Neural cell (in vitro differentiated cells): ENCODE measurements at regions not wholly inside any gene's neighbourhood (a gene's known extent, or its start where the extent isn't known, plus 50 kb on each side); places are given as distances from the start of the nearest gene placed in this dataset.
"Not testable (repeated sequence)": the region's sequence is repeated elsewhere in the genome, so short reads cannot be mapped to it uniquely, and the experiment has no call there.

ENCODE experiments used
- H2AFZ ChIP-seq: fragments of 200-600, 300-800 bp; sonication (generic), shearing (Covaris generic); 2 replicates; pipeline ENCODE4 v1.6.0; 2014; ENCODE audit warnings: low read depth, mild to moderate bottlenecking, antibody characterized with exemption, low read length, moderate library complexity
- H3F3A ChIP-seq: fragments of 200-600 bp; shearing (Covaris generic); 2 replicates; pipeline ENCODE4 v1.6.1; 2016; ENCODE audit warnings: mild to moderate bottlenecking, moderate library complexity, mixed read lengths, antibody characterized with exemption, low read length; ENCODE audit not compliant: insufficient read depth, poor library complexity, severe bottlenecking
- H3K27ac ChIP-seq: fragments of 200-600, 300-800 bp; sonication (generic), shearing (Covaris generic); 2 replicates; pipeline ENCODE4 v1.5.1; 2014; ENCODE audit warnings: mild to moderate bottlenecking, low read length, moderate library complexity
- H3K27me3 ChIP-seq: fragments of 300-800, 200-600 bp; sonication (generic), shearing (Covaris generic); 2 replicates; pipeline ENCODE4 v1.6.0; 2014; ENCODE audit warnings: mild to moderate bottlenecking, low read depth, low read length, moderate library complexity; ENCODE audit not compliant: insufficient read depth
- H3K36me3 ChIP-seq: fragments of 300-800, 200-600 bp; sonication (generic), shearing (Covaris generic); 2 replicates; pipeline ENCODE4 v1.5.1; 2014; ENCODE audit warnings: mild to moderate bottlenecking, antibody characterized with exemption, low read length, moderate library complexity; ENCODE audit not compliant: insufficient read depth
- H3K4me2 ChIP-seq: fragments of 300-800, 200-600 bp; sonication (generic), shearing (Covaris generic); 2 replicates; pipeline ENCODE4 v1.6.0; 2014; ENCODE audit warnings: mild to moderate bottlenecking, low read length
- H3K4me3 ChIP-seq: fragments of 300-800, 200-600 bp; sonication (generic), shearing (Covaris generic); 2 replicates; pipeline ENCODE4 v1.5.1; 2014; ENCODE audit warnings: mild to moderate bottlenecking, low read length, moderate library complexity
- H3K79me2 ChIP-seq: fragments of 200-600 bp; shearing (Covaris generic); replicated peaks from 2 replicates; pipeline ENCODE4 v1.6.0; 2014; ENCODE audit warnings: mild to moderate bottlenecking, low read length, moderate library complexity; ENCODE audit not compliant: insufficient read depth
- H3K9ac ChIP-seq: fragments of 300-800, 200-600 bp; sonication (generic), shearing (Covaris generic); 2 replicates; pipeline ENCODE4 v1.6.1; 2016; ENCODE audit warnings: mild to moderate bottlenecking, low read length, mixed read lengths
- H3K9me2 ChIP-seq: fragments of 200-600 bp; shearing (Covaris generic); 2 replicates; pipeline ENCODE4 v1.6.1; 2016; ENCODE audit warnings: mild to moderate bottlenecking, low read length, mixed read lengths; ENCODE audit not compliant: insufficient read depth
- H3K9me3 ChIP-seq: fragments of 200-600, 300-800 bp; sonication (generic), shearing (Covaris generic); 2 replicates; pipeline ENCODE4 v1.6.1; 2016; ENCODE audit warnings: mild to moderate bottlenecking, mixed run types, low read length, moderate library complexity, mixed read lengths
- H4K20me1 ChIP-seq: fragments of 200-600 bp; shearing (Covaris generic); 2 replicates; pipeline ENCODE4 v1.6.1; 2016; ENCODE audit warnings: mild to moderate bottlenecking, mixed run types; ENCODE audit not compliant: insufficient read depth
- MXI1 ChIP-seq: fragments of 450-650 bp; conservative IDR thresholded peaks from 2 replicates; pipeline ENCODE4 v1.6.1; 2014; ENCODE audit warnings: antibody characterized with exemption, mild to moderate bottlenecking; ENCODE audit not compliant: poor library complexity, severe bottlenecking

GRCh38 chr7:75235827-75236167, 143.4 kb downstream of the GTF2IRD2B start:
- H3K9me2 ChIP-seq, H3K36me3 ChIP-seq, H3F3A ChIP-seq, H3K27me3 ChIP-seq, H3K9me3 ChIP-seq, H3K9ac ChIP-seq, H4K20me1 ChIP-seq, H3K4me3 ChIP-seq, H3K79me2 ChIP-seq, H3K4me2 ChIP-seq, H3K27ac ChIP-seq, H2AFZ ChIP-seq: not testable (repeated sequence)

GRCh38 chr7:75237255-75238187, 145.1 kb downstream of the GTF2IRD2B start:
- H3K9me3 ChIP-seq, H3K36me3 ChIP-seq, H3F3A ChIP-seq, H3K4me2 ChIP-seq, H4K20me1 ChIP-seq, H3K4me3 ChIP-seq, H2AFZ ChIP-seq, H3K27ac ChIP-seq, H3K79me2 ChIP-seq, H3K9ac ChIP-seq, H3K27me3 ChIP-seq, H3K9me2 ChIP-seq: not testable (repeated sequence)
- TF ChIP-seq MXI1 = peak; percentile 31

GRCh38 chr7:75238309-75238708, 145.9 kb downstream of the GTF2IRD2B start:
- H3K4me2 ChIP-seq, H3K4me3 ChIP-seq, H3K9me2 ChIP-seq, H3K27me3 ChIP-seq, H3K36me3 ChIP-seq, H2AFZ ChIP-seq, H3K27ac ChIP-seq, H3K79me2 ChIP-seq, H3K9me3 ChIP-seq, H3F3A ChIP-seq, H4K20me1 ChIP-seq, H3K9ac ChIP-seq: not testable (repeated sequence)

- H3K79me2 ChIP-seq, H2AFZ ChIP-seq, H3K9me3 ChIP-seq, H3K27ac ChIP-seq, H3K9me2 ChIP-seq, H3K27me3 ChIP-seq, H3K4me3 ChIP-seq, H3K9ac ChIP-seq, H3F3A ChIP-seq, H3K36me3 ChIP-seq, H4K20me1 ChIP-seq, H3K4me2 ChIP-seq: not testable (repeated sequence)
Observed at GRCh38 chr7:75243638-75244037, 151.2 kb downstream of the GTF2IRD2B start.

- not testable (repeated sequence) for H3K4me2 ChIP-seq, H3K79me2 ChIP-seq, H3K27ac ChIP-seq, H4K20me1 ChIP-seq, H2AFZ ChIP-seq, H3K27me3 ChIP-seq, H3K9me3 ChIP-seq, H3K36me3 ChIP-seq, H3K9ac ChIP-seq, H3F3A ChIP-seq, H3K4me3 ChIP-seq, H3K9me2 ChIP-seq
Observed at GRCh38 chr7:75248216-75248615, 147.2 kb upstream of the TRIM73 start.

GRCh38 chr7:75254238-75254637, 141.2 kb upstream of the TRIM73 start:
- not testable (repeated sequence) for H3K4me2 ChIP-seq, H2AFZ ChIP-seq, H3K27ac ChIP-seq, H3K36me3 ChIP-seq, H3K9ac ChIP-seq, H3K9me2 ChIP-seq, H3F3A ChIP-seq, H3K4me3 ChIP-seq, H3K27me3 ChIP-seq, H4K20me1 ChIP-seq, H3K79me2 ChIP-seq, H3K9me3 ChIP-seq

- not testable (repeated sequence) for H3K79me2 ChIP-seq, H3K27me3 ChIP-seq, H3K9ac ChIP-seq, H3K36me3 ChIP-seq, H3K27ac ChIP-seq, H3K4me3 ChIP-seq, H3F3A ChIP-seq, H2AFZ ChIP-seq, H3K9me3 ChIP-seq, H3K4me2 ChIP-seq, H3K9me2 ChIP-seq, H4K20me1 ChIP-seq
Observed at GRCh38 chr7:75257442-75257841, 138.0 kb upstream of the TRIM73 start.

GRCh38 chr7:75259454-75260003, 135.9 kb upstream of the TRIM73 start:
- H3K9me2 ChIP-seq, H3K4me2 ChIP-seq, H3K4me3 ChIP-seq, H2AFZ ChIP-seq, H3K36me3 ChIP-seq, H3K9me3 ChIP-seq, H4K20me1 ChIP-seq, H3F3A ChIP-seq, H3K9ac ChIP-seq, H3K79me2 ChIP-seq, H3K27ac ChIP-seq, H3K27me3 ChIP-seq: not testable (repeated sequence)
